Spleen (tissue), 7 donors: ENCODE measurements at regions not wholly inside any gene's neighbourhood (a gene's known extent, or its start where the extent isn't known, plus 50 kb on each side); places are given as distances from the start of the nearest gene placed in this dataset.

Experiments
- POLR2A ChIP-seq, 3 donors: fragments of 450-650 bp; IDR thresholded peaks; one replicate each; pipeline ENCODE4 v1.5.1; 2017; ENCODE audit warnings: antibody characterized with exemption in 3 of 3, mild to moderate bottlenecking in 1 of 3
- TF ChIP-seq, protein P1 (sequence below), 11 experiments: fragments of 200-600 bp in 7 of 11; fragments of 450-650 bp in 4 of 11; sonication (generic) in 4 of 11; IDR thresholded peaks in 8 of 11; conservative IDR thresholded peaks in 3 of 11; 1 replicate in 7 of 11; 2 replicates in 4 of 11; pipeline versions ENCODE4 v1.4.0 to v1.8.0; 2016 to 2021; ENCODE audit warnings: antibody characterized with exemption in 11 of 11, inconsistent platforms in 4 of 11, mild to moderate bottlenecking in 1 of 11
- donor health status: DM: no; HTN: no; CAD: no; lungs with moderate emphysema.
- donor health status: DM: no; HTN: no; CAD: no.
- donor health status: DM: no; HTN: no; CAD: no.

DNA sequence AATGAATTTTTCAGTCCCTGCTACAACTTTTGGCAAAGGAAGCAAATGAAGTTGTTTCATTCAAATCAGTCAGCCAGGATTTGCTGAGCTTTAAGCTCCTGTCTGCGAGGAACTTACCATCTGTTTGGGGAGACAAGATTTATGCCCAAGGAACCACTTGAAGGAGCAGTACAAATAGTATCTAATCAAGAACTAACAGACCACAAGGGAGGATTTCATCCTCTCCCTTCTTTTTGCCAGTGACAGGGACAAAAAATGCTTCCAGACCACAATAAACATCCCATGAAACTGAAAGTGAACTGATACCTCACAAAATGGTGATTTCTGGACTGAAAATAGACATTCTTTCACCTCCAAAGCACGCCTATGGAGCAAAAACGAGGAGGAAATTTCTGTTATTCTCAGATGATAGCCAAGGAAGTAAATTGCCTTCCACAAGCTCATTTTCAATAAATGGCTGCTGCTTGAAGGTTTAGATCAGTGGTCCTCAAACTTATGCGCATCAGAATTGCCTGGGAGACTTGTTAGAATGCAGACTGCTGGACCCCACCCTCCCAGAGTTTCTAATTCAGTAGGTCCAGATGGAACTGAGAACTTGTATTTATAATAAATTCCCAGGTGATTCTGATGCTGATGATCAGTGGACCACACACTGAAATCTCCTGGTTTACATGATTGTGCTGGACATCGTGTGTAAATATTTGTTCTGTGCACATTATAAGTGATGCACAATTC is 202.4 kb upstream of the GADL1 start:
- TF ChIP-seq, protein P1, sequence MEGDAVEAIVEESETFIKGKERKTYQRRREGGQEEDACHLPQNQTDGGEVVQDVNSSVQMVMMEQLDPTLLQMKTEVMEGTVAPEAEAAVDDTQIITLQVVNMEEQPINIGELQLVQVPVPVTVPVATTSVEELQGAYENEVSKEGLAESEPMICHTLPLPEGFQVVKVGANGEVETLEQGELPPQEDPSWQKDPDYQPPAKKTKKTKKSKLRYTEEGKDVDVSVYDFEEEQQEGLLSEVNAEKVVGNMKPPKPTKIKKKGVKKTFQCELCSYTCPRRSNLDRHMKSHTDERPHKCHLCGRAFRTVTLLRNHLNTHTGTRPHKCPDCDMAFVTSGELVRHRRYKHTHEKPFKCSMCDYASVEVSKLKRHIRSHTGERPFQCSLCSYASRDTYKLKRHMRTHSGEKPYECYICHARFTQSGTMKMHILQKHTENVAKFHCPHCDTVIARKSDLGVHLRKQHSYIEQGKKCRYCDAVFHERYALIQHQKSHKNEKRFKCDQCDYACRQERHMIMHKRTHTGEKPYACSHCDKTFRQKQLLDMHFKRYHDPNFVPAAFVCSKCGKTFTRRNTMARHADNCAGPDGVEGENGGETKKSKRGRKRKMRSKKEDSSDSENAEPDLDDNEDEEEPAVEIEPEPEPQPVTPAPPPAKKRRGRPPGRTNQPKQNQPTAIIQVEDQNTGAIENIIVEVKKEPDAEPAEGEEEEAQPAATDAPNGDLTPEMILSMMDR (IDR thresholded peaks at IDR 0.05 in 8 of 11, conservative IDR thresholded peaks at IDR 0.05 in 3 of 11) = no peak
- TF ChIP-seq POLR2A (IDR thresholded peaks at IDR 0.05) = no peak
